GM13977 (cell line): ENCODE measurements at regions not wholly inside any gene's neighbourhood (a gene's known extent, or its start where the extent isn't known, plus 50 kb on each side); places are given as distances from the start of the nearest gene placed in this dataset.
"Not testable (repeated sequence)": the region's sequence is repeated elsewhere in the genome, so short reads cannot be mapped to it uniquely, and the experiment has no call there.

Source experiments
- DNase-seq: peaks from one replicate; pipeline ENCODE4 v3.0.0; 2012; ENCODE audit warnings: low spot score
- CTCF ChIP-seq: IDR thresholded peaks from 2 replicates; pipeline ENCODE4 v1.5.1; 2012; ENCODE audit warnings: mild to moderate bottlenecking, control low read depth; ENCODE audit not compliant: insufficient read depth; ENCODE audit errors: extremely low read depth, missing control alignments
- in situ Hi-C: fragments of 300-500 bp; cut with MboI; formaldehyde crosslinking; loops from one replicate; pipeline ENCODE4 v1.12.0; 2022; ENCODE audit warnings: low sequenced_read_pairs, low pct_unique_long_range_greater_than_20kb, mixed read lengths, inconsistent platforms; ENCODE audit not compliant: unreplicated experiment

GRCh38 chr1:207196135-207196534 lies 92.1 kb downstream of the C4BPA start:
- in situ Hi-C loops, DNase-seq: not testable (repeated sequence)

GRCh38 chr1:207201534-207201933 lies 97.5 kb downstream of the C4BPA start:
- in situ Hi-C loops: not testable (repeated sequence)

GRCh38 chr1:207202480-207202879 lies 98.4 kb downstream of the C4BPA start:
- in situ Hi-C loops: no loop called here
- no peak for TF ChIP-seq CTCF
- no peak for DNase-seq

More at GRCh38 chr1:207201534-207201933, 97.5 kb downstream of the C4BPA start:
- DNase-seq: not testable (repeated sequence)

- in situ Hi-C loops: no loop called here
- no peak for TF ChIP-seq CTCF
- DNase-seq: no peak
Measured at GRCh38 chr1:207203541-207203940, 99.5 kb downstream of the C4BPA start.

GRCh38 chr1:207205614-207206061 lies 101.6 kb downstream of the C4BPA start:
- in situ Hi-C loops: no loop called here
- no peak for TF ChIP-seq CTCF
- DNase-seq: no peak

GRCh38 chr1:207208691-207209090 lies 104.7 kb downstream of the C4BPA start:
- in situ Hi-C loops, DNase-seq: not testable (repeated sequence)

- no peak for DNase-seq
- in situ Hi-C loops: no loop called here
- TF ChIP-seq CTCF: no peak
Measured at GRCh38 chr1:207214453-207214852, 107.0 kb upstream of the CD55 start.

- TF ChIP-seq CTCF: no peak
- in situ Hi-C loops: no loop called here
- DNase-seq: no peak
Measured at GRCh38 chr1:207217778-207218511, 103.5 kb upstream of the CD55 start.
